GM13976 (cell line): ENCODE measurements at regions not wholly inside any gene's neighbourhood (a gene's known extent, or its start where the extent isn't known, plus 50 kb on each side); places are given as distances from the start of the nearest gene placed in this dataset.
"Not testable (repeated sequence)": the region's sequence is repeated elsewhere in the genome, so short reads cannot be mapped to it uniquely, and the experiment has no call there.

Source experiments
- DNase-seq: peaks from one replicate; pipeline ENCODE4 v3.0.0; 2012; ENCODE audit warnings: low spot score
- in situ Hi-C: fragments of 300-500 bp; cut with MboI; formaldehyde crosslinking; loops from one replicate; pipeline ENCODE4 v1.12.0; 2022; ENCODE audit warnings: low sequenced_read_pairs, mixed read lengths, inconsistent platforms; ENCODE audit not compliant: unreplicated experiment
- TF ChIP-seq, protein P1 (sequence below): IDR thresholded peaks from 2 replicates; pipeline ENCODE4 v1.5.1; 2012; ENCODE audit warnings: borderline replicate concordance, mild to moderate bottlenecking; ENCODE audit not compliant: insufficient read depth; ENCODE audit errors: extremely low read depth, missing control alignments, control extremely low read depth

DNA sequence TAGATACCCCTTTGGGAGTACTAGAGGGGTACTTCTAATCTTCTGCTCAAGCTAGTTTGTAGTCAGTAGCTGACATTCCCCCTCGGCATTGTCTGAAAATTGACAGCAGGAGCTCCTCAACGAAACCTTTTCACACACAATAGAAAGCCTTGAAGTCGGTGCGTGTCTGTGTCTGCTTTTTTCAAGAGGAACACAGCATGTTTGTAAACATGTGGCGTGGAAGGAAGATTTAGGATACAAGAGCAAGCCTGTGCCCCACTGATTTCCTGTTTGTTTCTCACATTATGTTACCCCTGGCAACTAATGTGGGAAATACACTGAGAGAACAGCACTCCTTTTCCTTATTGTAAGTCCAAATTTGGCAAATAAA lies 252.6 kb downstream of the ANKRD50 start:
- TF ChIP-seq, protein P1, sequence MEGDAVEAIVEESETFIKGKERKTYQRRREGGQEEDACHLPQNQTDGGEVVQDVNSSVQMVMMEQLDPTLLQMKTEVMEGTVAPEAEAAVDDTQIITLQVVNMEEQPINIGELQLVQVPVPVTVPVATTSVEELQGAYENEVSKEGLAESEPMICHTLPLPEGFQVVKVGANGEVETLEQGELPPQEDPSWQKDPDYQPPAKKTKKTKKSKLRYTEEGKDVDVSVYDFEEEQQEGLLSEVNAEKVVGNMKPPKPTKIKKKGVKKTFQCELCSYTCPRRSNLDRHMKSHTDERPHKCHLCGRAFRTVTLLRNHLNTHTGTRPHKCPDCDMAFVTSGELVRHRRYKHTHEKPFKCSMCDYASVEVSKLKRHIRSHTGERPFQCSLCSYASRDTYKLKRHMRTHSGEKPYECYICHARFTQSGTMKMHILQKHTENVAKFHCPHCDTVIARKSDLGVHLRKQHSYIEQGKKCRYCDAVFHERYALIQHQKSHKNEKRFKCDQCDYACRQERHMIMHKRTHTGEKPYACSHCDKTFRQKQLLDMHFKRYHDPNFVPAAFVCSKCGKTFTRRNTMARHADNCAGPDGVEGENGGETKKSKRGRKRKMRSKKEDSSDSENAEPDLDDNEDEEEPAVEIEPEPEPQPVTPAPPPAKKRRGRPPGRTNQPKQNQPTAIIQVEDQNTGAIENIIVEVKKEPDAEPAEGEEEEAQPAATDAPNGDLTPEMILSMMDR: no peak
- in situ Hi-C loops: no loop called here
- DNase-seq: no peak

DNA sequence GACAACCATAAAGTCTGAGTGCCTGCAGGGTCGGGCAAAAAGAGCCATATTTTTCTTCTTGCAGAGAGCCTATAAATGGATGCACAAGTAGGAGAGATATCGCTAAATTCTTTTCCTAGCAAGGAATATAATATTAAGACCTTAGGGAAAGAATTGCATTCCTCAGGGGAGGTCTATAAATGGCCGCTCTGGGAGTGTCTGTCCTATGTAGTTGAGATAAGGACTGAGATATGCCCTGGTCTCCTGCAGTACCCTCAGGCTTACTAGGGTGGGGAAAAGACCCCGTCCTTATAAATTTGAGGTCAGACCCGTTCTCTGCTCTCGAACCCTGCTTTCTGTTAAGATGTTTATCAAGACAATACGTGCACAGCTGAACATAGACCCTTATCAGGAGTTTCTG lies 250.9 kb downstream of the ANKRD50 start:
- in situ Hi-C loops, DNase-seq: not testable (repeated sequence)

GRCh38 chr4:124462954-124463828 lies 249.3 kb downstream of the ANKRD50 start:
- DNase-seq: no peak
- TF ChIP-seq, protein P1: no peak
- in situ Hi-C loops: no loop called here

GRCh38 chr4:124464836-124465235 lies 247.7 kb downstream of the ANKRD50 start:
- in situ Hi-C loops: no loop called here

DNA sequence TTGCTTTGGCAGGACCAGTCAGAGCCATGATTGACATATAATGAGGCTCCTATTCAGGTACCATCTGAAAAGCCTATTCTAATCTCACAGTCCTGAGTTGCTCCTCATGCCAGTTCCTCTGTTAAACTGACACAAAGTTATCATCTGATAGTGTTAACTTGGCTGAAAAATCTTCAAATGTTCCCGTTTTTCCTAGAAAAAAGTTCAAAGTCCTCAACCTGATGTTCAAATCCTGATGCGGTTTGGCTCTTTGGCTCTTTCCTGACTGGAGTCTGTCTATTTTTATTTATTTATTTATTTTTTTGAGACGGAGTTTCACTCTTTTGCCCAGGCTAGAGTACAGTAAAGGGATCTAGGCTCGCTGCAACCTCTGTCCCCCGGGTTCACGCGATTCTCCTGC lies 244.2 kb downstream of the ANKRD50 start:
- TF ChIP-seq, protein P1: no peak
- in situ Hi-C loops: no loop called here
- DNase-seq: no peak

More at GRCh38 chr4:124464836-124465235, 247.7 kb downstream of the ANKRD50 start:
- DNase-seq: no peak
- TF ChIP-seq, protein P1: no peak

DNA sequence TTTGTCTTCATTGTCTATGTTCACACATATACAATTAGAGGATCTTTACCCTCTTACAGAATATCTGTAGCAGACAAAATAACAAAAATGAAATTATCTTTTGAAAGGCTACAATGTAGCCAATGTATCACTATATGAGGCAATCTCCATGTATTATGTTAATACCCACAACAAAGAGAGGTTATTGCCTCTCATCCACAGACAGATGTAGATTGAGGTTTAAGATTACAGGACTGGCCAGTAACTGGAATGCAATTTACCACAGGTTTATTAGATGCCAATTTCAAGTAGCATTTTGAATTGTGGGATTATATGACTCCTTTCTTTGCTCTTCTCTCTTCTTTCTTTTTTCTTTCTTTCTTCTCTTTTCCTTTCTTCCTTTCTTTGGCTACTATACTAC lies 242.6 kb downstream of the ANKRD50 start:
- TF ChIP-seq, protein P1: no peak
- in situ Hi-C loops: no loop called here
- DNase-seq: no peak

GRCh38 chr4:124478470-124478869 lies 234.1 kb downstream of the ANKRD50 start:
- TF ChIP-seq, protein P1: no peak
- DNase-seq: no peak
- in situ Hi-C loops: no loop called here
